Hepatocyte (in vitro differentiated cells): ENCODE measurements at regions not wholly inside any gene's neighbourhood (a gene's known extent, or its start where the extent isn't known, plus 50 kb on each side); places are given as distances from the start of the nearest gene placed in this dataset.

ENCODE experiments used
- DNase-seq: peaks from one replicate; pipeline ENCODE4 v3.0.0-alpha.2; 2016; ENCODE audit warnings: low spot score
- H2AFZ ChIP-seq: fragments of 200-600 bp; sonication (generic); 2 replicates; pipeline ENCODE4 v1.6.0; 2016; ENCODE audit warnings: antibody characterized with exemption, mild to moderate bottlenecking
- H3K27ac ChIP-seq: fragments of 200-600 bp; sonication (generic); 2 replicates; pipeline ENCODE4 v1.5.1; 2016; ENCODE audit warnings: mild to moderate bottlenecking
- H3K27me3 ChIP-seq: fragments of 200-600 bp; sonication (generic); 2 replicates; pipeline ENCODE4 v1.6.1; 2016
- H3K36me3 ChIP-seq: fragments of 200-600 bp; sonication (generic); replicated peaks from 2 replicates; pipeline ENCODE4 v1.5.1; 2016; ENCODE audit warnings: low read depth; ENCODE audit not compliant: insufficient read depth
- H3K4me1 ChIP-seq: fragments of 200-600 bp; sonication (generic); 2 replicates; pipeline ENCODE4 v1.5.1; 2016; ENCODE audit warnings: mild to moderate bottlenecking, moderate library complexity; ENCODE audit not compliant: insufficient read depth
- H3K4me2 ChIP-seq: fragments of 200-600 bp; sonication (generic); 2 replicates; pipeline ENCODE4 v1.6.0; 2016
- H3K4me3 ChIP-seq: fragments of 200-600 bp; sonication (generic); 2 replicates; pipeline ENCODE4 v1.5.1; 2016; ENCODE audit warnings: mild to moderate bottlenecking
- H3K79me2 ChIP-seq: fragments of 200-600 bp; sonication (generic); 2 replicates; pipeline ENCODE4 v1.6.0; 2017; ENCODE audit warnings: mild to moderate bottlenecking
- H3K9me2 ChIP-seq: fragments of 200-600 bp; sonication (generic); replicated peaks from 2 replicates; pipeline ENCODE4 v1.6.0; 2017; ENCODE audit warnings: mild to moderate bottlenecking; ENCODE audit not compliant: insufficient read depth
- H3K9me3 ChIP-seq: fragments of 200-600 bp; sonication (generic); 2 replicates; pipeline ENCODE4 v1.5.1; 2016; ENCODE audit warnings: low read depth, mild to moderate bottlenecking
- H4K20me1 ChIP-seq: fragments of 200-600 bp; sonication (generic); 2 replicates; pipeline ENCODE4 v1.6.0; 2016; ENCODE audit warnings: mild to moderate bottlenecking; ENCODE audit not compliant: insufficient read depth, poor library complexity, severe bottlenecking
- EZH2 ChIP-seq: fragments of 200-600 bp; sonication (generic); IDR thresholded peaks from 2 replicates; pipeline ENCODE4 v1.6.1; 2016; ENCODE audit warnings: antibody characterized with exemption, mild to moderate bottlenecking, borderline replicate concordance
- EZH2phosphoT487 ChIP-seq: fragments of 200-600 bp; sonication (generic); IDR thresholded peaks from one replicate; pipeline ENCODE4 v1.6.1; 2018; ENCODE audit warnings: antibody characterized with exemption, mild to moderate bottlenecking, low read depth, moderate library complexity; ENCODE audit not compliant: unreplicated experiment, severe bottlenecking
- WGBS: methylation state at CpG from one replicate; pipeline ENCODE4 v1.1.6; 2016; ENCODE audit warnings: low lambda C conversion rate; ENCODE audit errors: missing lambda C conversion rate; 5-methylcytosine and 5-hydroxymethylcytosine counted together
- TF ChIP-seq, protein P1 (sequence below): fragments of 200-600 bp; sonication (generic); IDR thresholded peaks from 2 replicates; pipeline ENCODE4 v1.5.1; 2016; ENCODE audit warnings: antibody characterized with exemption, mild to moderate bottlenecking; ENCODE audit not compliant: poor library complexity

DNA sequence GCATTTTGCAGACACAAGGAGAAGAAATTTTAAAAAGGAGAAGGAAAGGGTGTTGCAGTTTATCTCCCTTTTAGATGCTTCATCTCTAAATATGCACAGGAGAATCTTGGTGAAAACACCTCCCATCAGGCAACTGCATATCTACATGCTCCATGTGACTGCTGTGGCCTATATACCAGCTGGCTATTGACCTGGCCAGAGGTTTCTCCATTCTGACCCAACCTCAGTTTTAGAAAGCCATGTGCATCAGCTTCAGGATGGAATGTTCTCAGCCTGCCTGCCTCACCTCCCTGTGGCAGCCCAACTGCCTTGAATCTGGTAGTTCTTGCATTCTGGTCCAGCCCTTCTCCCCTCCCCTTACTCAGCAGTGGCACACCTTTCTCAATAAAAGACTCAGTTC lies 1958.8 kb upstream of the CELF4 start:
- H3K36me3 ChIP-seq = no peaks in the 10 kb centered on the region
- no peak overlapping the region for H3K4me2 ChIP-seq
- H3K79me2 ChIP-seq = no peaks in the 10 kb centered on the region
- no peak overlapping the region for H2AFZ ChIP-seq
- H3K4me3 ChIP-seq = no peak overlapping the region
- TF ChIP-seq EZH2 = no peak
- TF ChIP-seq EZH2phosphoT487 = no peak
- TF ChIP-seq, protein P1, sequence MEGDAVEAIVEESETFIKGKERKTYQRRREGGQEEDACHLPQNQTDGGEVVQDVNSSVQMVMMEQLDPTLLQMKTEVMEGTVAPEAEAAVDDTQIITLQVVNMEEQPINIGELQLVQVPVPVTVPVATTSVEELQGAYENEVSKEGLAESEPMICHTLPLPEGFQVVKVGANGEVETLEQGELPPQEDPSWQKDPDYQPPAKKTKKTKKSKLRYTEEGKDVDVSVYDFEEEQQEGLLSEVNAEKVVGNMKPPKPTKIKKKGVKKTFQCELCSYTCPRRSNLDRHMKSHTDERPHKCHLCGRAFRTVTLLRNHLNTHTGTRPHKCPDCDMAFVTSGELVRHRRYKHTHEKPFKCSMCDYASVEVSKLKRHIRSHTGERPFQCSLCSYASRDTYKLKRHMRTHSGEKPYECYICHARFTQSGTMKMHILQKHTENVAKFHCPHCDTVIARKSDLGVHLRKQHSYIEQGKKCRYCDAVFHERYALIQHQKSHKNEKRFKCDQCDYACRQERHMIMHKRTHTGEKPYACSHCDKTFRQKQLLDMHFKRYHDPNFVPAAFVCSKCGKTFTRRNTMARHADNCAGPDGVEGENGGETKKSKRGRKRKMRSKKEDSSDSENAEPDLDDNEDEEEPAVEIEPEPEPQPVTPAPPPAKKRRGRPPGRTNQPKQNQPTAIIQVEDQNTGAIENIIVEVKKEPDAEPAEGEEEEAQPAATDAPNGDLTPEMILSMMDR = no peak
- H3K9me2 ChIP-seq = no peaks in the 10 kb centered on the region
- no peaks in the 10 kb centered on the region for H4K20me1 ChIP-seq
- peaks cover 8% of the 10 kb centered on the region for H3K4me1 ChIP-seq
- no peaks in the 10 kb centered on the region for H3K9me3 ChIP-seq
- no peaks in the 10 kb centered on the region for H3K27me3 ChIP-seq
- DNase-seq = no peak
- H3K27ac ChIP-seq = no peak overlapping the region

DNA sequence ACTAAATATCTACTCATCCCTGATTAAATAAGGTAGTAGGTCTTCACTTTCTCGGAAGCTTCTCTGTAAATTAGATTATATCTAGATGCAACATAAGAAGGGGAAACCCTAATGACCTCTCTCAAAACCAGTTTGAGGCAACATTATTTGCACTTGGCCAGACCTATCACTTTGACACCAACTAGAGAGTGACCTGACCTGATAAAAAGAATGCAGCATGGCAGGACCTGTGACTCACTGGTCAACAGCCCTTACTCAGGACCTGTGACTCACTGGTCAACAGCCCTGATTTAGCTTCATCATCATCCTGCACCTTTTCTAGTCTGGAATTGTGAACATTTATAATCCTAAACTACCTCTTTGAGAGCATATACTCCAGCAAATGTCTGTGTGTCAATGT lies 1957.7 kb upstream of the CELF4 start:
- H3K4me3 ChIP-seq = no peak overlapping the region
- H3K4me1 ChIP-seq = peaks cover 9% of the 10 kb centered on the region
- H3K4me2 ChIP-seq = no peak overlapping the region
- WGBS = 55% methylated on average over 1 of the region's 1 CpG
- peak overlapping the region; percentile 57 for H3K27ac ChIP-seq
- no peaks in the 10 kb centered on the region for H3K9me3 ChIP-seq
- no peaks in the 10 kb centered on the region for H3K36me3 ChIP-seq
- peak; percentile 30 for DNase-seq
- no peaks in the 10 kb centered on the region for H4K20me1 ChIP-seq
- no peak overlapping the region for H2AFZ ChIP-seq
- TF ChIP-seq, protein P1 = no peak
- no peak for TF ChIP-seq EZH2phosphoT487
- no peak for TF ChIP-seq EZH2
- no peaks in the 10 kb centered on the region for H3K27me3 ChIP-seq
- H3K79me2 ChIP-seq = no peaks in the 10 kb centered on the region
- H3K9me2 ChIP-seq = no peaks in the 10 kb centered on the region

DNA sequence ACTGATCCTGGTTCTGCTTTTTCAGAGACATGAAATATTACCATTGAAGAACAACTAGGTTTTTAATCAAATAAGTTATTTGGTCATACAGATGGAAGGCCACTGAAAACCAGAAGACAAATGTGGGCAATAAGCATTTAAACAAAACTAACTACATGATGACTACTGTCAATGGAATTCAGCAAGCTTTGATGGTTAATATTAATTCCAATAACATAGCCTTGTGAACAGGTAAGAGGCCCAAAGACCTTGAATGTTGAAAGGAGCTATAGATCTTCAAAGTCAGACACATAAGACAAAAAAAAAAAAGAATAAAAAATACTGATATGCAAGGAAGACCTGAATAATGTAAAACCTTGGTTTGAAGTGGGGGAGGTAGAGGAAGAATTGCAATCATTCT lies 1955.6 kb upstream of the CELF4 start:
- no peak for DNase-seq
- H3K9me3 ChIP-seq = no peaks in the 10 kb centered on the region
- no peaks in the 10 kb centered on the region for H3K36me3 ChIP-seq
- H3K27me3 ChIP-seq = no peaks in the 10 kb centered on the region
- H3K4me3 ChIP-seq = no peak overlapping the region
- TF ChIP-seq, protein P1 = no peak
- no peak for TF ChIP-seq EZH2phosphoT487
- no peak for TF ChIP-seq EZH2
- no peaks in the 10 kb centered on the region for H3K79me2 ChIP-seq
- H3K4me1 ChIP-seq = peaks cover 9% of the 10 kb centered on the region
- H3K27ac ChIP-seq = no peak overlapping the region
- no peaks in the 10 kb centered on the region for H3K9me2 ChIP-seq
- no peaks in the 10 kb centered on the region for H4K20me1 ChIP-seq
- no peak overlapping the region for H2AFZ ChIP-seq
- H3K4me2 ChIP-seq = no peak overlapping the region

DNA sequence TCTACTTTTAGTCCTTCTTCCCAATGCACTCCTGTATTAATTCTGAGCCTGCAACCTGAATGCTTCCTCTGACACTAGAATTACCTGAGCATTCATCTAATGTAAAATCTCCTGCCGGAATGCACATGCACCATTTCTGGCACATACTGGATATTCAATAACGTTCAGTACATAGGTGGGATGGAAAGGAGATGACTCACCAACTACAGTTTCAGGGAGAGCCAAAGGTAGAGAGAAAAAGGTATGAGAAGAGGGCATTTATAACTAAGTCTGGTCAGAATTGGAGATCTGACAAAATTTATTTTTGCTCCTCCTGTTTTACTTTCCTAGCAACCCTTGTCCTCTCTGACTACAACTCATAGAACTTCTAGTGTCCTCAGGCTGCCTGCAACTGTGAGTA lies 1954.1 kb upstream of the CELF4 start:
- Histone ChIP-seq H3K4me3 (no peak overlapping the region), H3K27me3 (no peaks in the 10 kb centered on the region), H3K36me3 (no peaks in the 10 kb centered on the region), H4K20me1 (no peaks in the 10 kb centered on the region), H3K9me3 (no peaks in the 10 kb centered on the region), H3K27ac (no peak overlapping the region), H3K4me2 (no peak overlapping the region), H2AFZ (no peak overlapping the region), H3K4me1 (peaks cover 9% of the 10 kb centered on the region), H3K79me2 (no peaks in the 10 kb centered on the region), H3K9me2 (no peaks in the 10 kb centered on the region)
- no peak for DNase-seq
- TF ChIP-seq EZH2 (no peak), EZH2phosphoT487 (no peak)
- TF ChIP-seq, protein P1 = no peak
- 71% methylated on average over 2 of the region's 2 CpGs for WGBS
